ENCODE measurements at regions not wholly inside any gene's neighbourhood (a gene's known extent, or its start where the extent isn't known, plus 50 kb on each side); places are given as distances from the start of the nearest gene placed in this dataset.

DNA sequence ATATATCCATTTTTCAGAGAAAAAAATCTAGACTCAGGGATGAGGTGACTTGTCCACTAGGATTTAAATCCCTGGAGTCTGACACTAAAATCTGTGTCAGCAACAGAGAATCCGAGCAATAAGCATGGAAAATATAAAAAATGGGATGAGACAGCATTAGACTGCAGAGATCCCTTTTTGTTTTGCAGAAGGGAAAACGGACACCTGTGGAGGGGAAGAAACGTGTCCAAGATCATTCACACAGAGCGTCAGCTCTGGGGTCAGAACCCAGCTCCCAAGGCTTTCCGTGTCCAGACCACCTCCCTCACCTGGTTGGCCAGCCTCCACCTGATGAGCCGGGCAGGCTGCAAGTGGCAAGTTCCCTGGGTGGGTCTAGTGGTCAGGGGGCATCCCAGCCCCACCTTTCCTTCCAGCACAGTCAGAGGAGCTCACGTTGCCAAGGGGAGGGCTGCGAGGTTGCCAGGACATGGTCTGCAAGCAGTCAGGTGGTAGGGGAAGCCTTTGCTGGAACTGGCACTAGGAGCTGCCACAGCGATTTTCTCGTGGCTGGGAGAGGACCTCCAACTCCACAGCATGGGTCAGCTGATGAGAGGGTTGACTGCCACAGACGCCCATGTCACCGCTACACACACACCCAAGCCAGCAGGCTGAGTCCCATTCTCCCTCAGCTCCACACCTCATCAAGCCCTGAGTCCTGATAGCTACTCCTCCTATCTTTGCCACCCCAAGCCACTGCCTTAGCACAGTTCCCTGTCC, 65.9 kb upstream of the CPLX2 start:
- no peak for DNase-seq

GRCh38 chr5:175808711-175809110, 62.7 kb upstream of the CPLX2 start:
- DNase-seq = no peak

DNA sequence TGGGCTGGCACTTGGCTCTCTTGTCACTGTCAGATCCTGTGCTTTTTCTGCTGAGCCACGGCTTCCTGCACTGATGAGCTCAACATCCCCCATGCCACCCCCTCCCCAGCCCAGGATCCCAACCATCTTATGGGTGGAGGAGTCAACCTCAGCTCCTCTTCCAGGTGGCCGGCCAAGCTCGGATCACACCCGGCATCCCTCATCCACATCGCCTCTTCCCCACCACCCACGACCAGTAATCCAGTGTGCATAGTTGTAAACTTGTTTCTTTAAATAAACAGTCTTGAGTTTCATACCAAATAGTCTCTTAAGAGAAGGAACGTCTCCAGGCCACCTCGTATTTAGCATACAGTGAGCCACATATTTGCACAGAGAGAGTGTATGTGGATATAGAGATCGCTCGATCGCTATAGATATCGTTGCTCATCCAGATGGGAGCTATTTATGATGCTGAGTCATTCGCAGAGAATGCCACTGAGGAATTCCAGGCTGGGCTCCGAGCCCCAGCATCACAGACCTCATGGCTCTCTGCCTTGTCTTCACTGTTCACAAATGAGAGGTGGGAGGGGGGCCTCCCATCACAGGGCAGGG, 61.8 kb upstream of the CPLX2 start:
- peak; percentile 47 to 50 for DNase-seq

GRCh38 chr5:175810457-175810856, 60.9 kb upstream of the CPLX2 start:
- DNase-seq = no peak

GRCh38 chr5:175811589-175811988, 59.8 kb upstream of the CPLX2 start:
- no peak for DNase-seq

DNA sequence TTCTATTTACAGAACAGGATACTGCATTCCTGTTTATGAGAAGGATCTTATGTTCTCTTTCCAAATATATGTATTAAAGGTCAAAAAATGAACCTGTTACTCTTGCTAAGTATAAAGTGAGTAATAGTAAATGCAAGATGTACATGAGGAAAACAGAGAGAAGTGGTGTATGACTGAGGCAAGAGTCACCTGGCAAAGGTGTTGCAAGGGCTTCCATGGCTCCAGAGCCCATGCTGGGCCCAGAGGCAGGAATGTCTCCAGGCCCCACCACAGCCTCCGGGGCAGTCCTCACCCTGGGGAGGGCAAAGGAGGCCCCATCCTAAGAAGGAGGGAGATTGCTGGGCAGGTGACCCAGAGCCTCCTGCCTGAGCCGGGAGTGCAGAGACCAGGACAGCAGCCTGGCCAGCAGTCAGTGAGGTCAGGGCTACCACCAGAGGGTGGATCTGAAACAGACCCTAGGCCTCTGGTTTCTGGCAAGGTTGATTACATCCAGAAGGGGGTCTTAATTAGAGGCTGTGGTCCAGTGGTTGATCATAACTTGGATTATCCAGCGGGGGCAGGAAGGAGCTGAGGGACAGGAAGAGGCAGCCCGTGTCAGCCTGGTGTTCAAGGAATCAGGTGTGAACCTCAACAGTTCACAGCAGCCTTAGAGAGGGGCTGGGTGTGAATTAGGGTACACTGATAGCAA, 57.3 kb upstream of the CPLX2 start:
- no peak for DNase-seq

DNA sequence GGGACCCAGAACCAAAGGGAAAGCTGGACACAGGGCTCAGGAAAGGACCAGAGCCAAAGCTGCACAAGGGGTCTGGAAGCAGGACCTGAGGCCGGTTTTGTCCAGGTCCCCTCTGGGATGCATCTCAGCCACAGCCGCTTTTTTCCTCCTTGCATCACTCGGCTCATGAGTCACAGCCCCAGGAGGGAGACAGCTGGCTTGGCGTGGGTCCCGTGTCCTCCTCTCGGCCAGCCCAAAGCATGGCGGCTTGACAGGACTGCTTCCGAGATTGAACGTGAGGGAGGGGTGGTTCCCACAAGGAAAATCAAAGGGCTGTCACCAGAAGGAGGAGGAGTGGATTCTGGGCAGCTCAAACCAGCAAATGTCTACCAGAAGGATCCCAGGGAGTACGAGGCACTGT, 56.7 kb upstream of the CPLX2 start:
- peak; percentile 61 to 67 for DNase-seq

DNA sequence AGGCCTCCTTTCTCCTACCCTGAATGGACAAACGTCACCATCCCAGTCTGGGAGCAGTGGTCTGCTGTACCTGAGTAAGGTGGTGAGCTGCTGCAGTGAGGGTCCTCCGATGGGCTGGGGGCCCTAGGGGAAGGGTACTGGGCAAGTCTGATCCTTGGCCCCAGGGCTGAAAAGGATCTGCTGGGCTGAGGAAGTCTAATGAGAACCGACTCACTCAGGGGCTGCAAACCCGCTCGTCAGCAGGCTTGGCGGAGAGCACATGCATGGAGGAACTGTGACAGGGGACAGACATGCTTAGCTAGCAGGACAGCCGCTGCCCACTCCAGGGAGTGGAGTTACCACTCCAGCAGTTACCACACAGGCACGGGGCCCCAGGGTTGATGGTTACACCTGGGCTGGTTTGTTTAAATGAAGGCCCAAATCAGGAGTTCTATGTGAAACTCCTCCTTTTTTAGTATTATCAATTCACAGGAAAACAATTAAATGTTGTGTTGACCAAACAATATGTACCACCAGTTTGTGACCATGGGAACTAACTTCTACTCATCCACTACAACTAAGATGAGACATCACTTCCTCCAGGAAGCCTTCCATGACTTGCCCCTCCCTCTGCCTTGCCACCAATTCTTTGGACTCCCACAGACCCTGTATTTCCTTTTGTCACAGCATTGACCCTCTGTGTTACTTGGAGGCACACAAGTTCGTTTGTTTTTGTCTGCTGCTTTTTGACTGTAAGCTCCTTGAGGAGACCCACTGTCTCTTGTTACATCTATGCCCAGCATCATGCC, 56.1 kb upstream of the CPLX2 start:
- DNase-seq = no peak

- no peak for DNase-seq
These were observed 55.0 kb upstream of the CPLX2 start for GRCh38 chr5:175816348-175816747.

GRCh38 chr5:175819090-175819425, 52.3 kb upstream of the CPLX2 start:
- no peak for DNase-seq

DNA sequence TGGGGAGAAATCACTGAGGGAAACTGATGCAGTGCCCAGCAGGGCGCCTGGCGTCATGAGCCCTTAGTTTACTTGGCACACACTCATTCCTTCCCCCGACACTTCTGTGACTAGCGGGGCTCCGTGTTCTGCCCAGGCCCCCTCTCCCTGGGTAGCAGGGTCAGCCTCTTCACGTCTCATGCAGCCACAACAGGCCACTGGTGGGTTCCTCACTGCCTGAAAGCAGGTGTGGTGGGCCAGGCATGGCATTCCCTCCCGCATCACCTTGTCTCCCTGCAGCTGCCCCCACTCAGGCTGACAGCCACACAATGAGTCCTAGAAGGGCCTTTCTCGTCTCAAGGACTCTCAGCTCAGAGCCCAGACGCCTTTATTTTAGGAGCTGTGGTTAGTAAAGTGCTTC, 51.1 kb upstream of the CPLX2 start:
- DNase-seq = no peak
